MCF 10A (cell line): ENCODE measurements at regions not wholly inside any gene's neighbourhood (a gene's known extent, or its start where the extent isn't known, plus 50 kb on each side); places are given as distances from the start of the nearest gene placed in this dataset.

Experiments used
- BruUV-seq: library from RNA; stranded (reverse); fragments of 400-500 nt; replicated peaks from 2 replicates; lab custom pipeline; 2021; lab: Mats Ljungman, UMichigan
- CTCF ChIA-PET: fragments of 300-600 bp; sonication (Branson Sonifier 250); formaldehyde crosslinking; extraction: SDS; loops from one replicate; lab custom pipeline; 2021; ENCODE audit warnings: antibody characterized with exemption, inconsistent platforms; lab: Yijun Ruan, JAX
- POLR2A ChIA-PET: fragments of 300-600, 350-650 bp; sonication (Branson Sonifier 250); formaldehyde crosslinking; extraction: SDS; loops from one replicate; lab custom pipeline; 2020; ENCODE audit warnings: antibody characterized with exemption, inconsistent platforms; lab: Yijun Ruan, JAX
- DNase-seq: peaks from one replicate; pipeline ENCODE4 v3.0.0-alpha.2; 2018; ENCODE audit not compliant: unreplicated experiment
- H3K27ac Mint-ChIP-seq: one replicate; pipeline ENCODE4 v1.8.0; 2022; ENCODE audit warnings: mild to moderate bottlenecking, low read depth, mixed read lengths; ENCODE audit not compliant: unreplicated experiment
- H3K27me3 Mint-ChIP-seq: one replicate; pipeline ENCODE4 v1.8.0; 2022; ENCODE audit warnings: mixed read lengths; ENCODE audit not compliant: insufficient read depth, unreplicated experiment
- H3K36me3 Mint-ChIP-seq: one replicate; pipeline ENCODE4 v1.8.0; 2022; ENCODE audit warnings: mild to moderate bottlenecking, moderate library complexity, mixed read lengths; ENCODE audit not compliant: insufficient read depth, unreplicated experiment
- H3K4me1 Mint-ChIP-seq: one replicate; pipeline ENCODE4 v1.8.0; 2022; ENCODE audit warnings: mixed read lengths; ENCODE audit not compliant: insufficient read depth, unreplicated experiment
- H3K4me3 Mint-ChIP-seq: one replicate; pipeline ENCODE4 v1.8.0; 2022; ENCODE audit warnings: mild to moderate bottlenecking, moderate library complexity, mixed read lengths; ENCODE audit not compliant: unreplicated experiment
- H3K9me3 Mint-ChIP-seq: one replicate; pipeline ENCODE4 v1.8.0; 2022; ENCODE audit warnings: mixed read lengths; ENCODE audit not compliant: unreplicated experiment
- intact Hi-C: fragments of 100-400 bp; cut with micrococcal nuclease; formaldehyde crosslinking; loops from 2 replicates; pipeline ENCODE4 v1.14.1; 2022
- TF ChIP-seq, protein P1 (sequence below): fragments of 200-600 bp; IDR thresholded peaks from one replicate; pipeline ENCODE4 v1.8.0; 2022; ENCODE audit warnings: antibody characterized with exemption, mild to moderate bottlenecking; ENCODE audit not compliant: unreplicated experiment

DNA sequence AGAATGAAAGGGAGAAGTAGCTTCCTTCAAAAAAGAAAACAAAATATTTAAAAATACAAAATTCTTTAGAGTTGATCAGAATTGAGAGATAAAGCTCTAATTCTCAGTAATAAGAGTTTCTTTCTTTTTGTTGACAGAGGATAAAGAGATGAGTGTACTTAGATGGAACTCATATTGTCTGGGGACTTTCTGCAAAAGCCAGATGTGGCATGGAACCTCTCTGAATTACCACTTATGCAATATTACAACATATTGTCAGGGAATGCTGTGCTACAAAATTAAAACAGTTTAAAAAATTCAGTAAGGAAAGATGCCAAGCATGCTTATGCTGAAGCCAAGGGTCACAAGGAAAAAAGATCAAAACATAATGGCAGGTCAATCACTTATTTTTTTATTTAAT lies 386.6 kb upstream of the LRATD1 start:
- DNase-seq = no peak
- Mint-ChIP-seq H3K4me1 (no peaks in the 10 kb centered on the region), H3K9me3 (no peaks in the 10 kb centered on the region), H3K4me3 (no peak overlapping the region), H3K36me3 (no peaks in the 10 kb centered on the region), H3K27me3 (no peaks in the 10 kb centered on the region), H3K27ac (no peak overlapping the region)
- ChIA-PET CTCF (no interaction called here), POLR2A (no interaction called here)
- TF ChIP-seq, protein P1, sequence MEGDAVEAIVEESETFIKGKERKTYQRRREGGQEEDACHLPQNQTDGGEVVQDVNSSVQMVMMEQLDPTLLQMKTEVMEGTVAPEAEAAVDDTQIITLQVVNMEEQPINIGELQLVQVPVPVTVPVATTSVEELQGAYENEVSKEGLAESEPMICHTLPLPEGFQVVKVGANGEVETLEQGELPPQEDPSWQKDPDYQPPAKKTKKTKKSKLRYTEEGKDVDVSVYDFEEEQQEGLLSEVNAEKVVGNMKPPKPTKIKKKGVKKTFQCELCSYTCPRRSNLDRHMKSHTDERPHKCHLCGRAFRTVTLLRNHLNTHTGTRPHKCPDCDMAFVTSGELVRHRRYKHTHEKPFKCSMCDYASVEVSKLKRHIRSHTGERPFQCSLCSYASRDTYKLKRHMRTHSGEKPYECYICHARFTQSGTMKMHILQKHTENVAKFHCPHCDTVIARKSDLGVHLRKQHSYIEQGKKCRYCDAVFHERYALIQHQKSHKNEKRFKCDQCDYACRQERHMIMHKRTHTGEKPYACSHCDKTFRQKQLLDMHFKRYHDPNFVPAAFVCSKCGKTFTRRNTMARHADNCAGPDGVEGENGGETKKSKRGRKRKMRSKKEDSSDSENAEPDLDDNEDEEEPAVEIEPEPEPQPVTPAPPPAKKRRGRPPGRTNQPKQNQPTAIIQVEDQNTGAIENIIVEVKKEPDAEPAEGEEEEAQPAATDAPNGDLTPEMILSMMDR = no peak
- intact Hi-C loops = no loop called here
- BruUV-seq = no TSS peak

DNA sequence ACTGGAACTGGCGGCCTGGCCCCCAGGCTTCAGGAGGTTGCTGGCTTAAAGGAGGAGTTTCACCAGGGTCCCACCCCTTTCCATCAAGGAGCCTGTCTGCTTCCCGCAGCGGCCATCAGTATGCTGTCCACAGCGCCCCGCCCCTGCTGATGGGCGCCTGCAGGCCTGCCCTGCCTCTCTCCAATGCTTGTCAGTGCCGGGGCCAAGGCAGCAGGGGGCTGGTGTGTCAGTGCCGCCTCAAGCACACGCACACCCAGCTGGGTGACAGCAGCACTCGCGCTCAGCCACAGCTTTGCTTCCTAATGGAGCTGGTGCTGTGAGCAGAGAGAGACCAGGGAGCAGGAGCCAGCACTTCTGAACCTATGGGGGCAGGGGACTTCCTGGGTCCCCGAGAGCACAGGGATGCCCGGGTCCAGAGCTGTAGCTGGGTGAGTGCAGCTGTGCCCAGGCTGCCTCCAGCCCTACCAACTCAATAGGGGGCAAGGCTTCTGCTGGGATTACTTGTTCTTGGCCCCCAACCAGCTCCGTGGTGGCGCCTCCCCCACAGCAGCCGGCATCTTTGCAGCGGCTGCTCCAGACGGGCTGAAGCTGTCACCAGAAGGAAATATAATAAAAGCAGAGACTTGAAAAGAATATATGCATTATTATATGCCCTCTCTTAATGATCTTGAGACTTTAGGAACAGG lies 377.2 kb upstream of the LRATD1 start:
- TF ChIP-seq, protein P1 = no peak
- Mint-ChIP-seq H3K4me1 (peaks cover 11% of the 10 kb centered on the region), H3K9me3 (no peaks in the 10 kb centered on the region), H3K4me3 (no peak overlapping the region), H3K27me3 (no peaks in the 10 kb centered on the region), H3K27ac (no peak overlapping the region), H3K36me3 (no peaks in the 10 kb centered on the region)
- ChIA-PET CTCF (no interaction called here), POLR2A (no interaction called here)
- no peak for DNase-seq
- intact Hi-C loops = no loop called here
- BruUV-seq = no TSS peak

DNA sequence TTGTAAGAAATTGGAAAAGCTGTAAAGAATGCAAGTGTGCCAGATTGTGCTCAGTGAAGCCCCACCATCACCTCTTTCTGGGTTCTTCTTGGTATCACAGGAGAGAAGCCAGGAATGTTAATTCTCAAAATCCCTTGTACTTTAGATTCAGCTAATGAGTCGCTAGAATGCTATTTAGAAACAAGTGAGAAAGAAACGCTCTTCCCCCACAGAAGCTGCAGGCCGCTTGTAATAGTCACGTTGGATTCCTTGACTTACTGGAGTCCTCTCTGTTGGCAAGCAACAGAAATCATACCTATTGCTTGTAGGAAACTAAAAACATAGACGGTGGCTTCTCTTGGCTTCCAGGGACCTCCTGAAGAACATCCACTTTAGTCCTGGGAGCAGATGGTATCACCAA lies 375.6 kb upstream of the LRATD1 start:
- no peak overlapping the region for H3K27ac Mint-ChIP-seq
- H3K9me3 Mint-ChIP-seq = no peaks in the 10 kb centered on the region
- TF ChIP-seq, protein P1 = no peak
- H3K27me3 Mint-ChIP-seq = no peaks in the 10 kb centered on the region
- BruUV-seq = no TSS peak
- peaks cover 11% of the 10 kb centered on the region for H3K4me1 Mint-ChIP-seq
- H3K36me3 Mint-ChIP-seq = no peaks in the 10 kb centered on the region
- intact Hi-C loops = no loop called here
- ChIA-PET POLR2A (interaction anchor here (1.1 kb wide), 1 partner anchor 37 kb away, joined by 3 read pairs; no protein-coding TSS in a partner anchor), CTCF (interaction anchor here (0.5 to 0.8 kb wide), 2 partner anchors 31 to 91 kb away, joined by 3 read pairs; no protein-coding TSS in a partner anchor)
- H3K4me3 Mint-ChIP-seq = no peak overlapping the region
- DNase-seq = peak; percentile 17

DNA sequence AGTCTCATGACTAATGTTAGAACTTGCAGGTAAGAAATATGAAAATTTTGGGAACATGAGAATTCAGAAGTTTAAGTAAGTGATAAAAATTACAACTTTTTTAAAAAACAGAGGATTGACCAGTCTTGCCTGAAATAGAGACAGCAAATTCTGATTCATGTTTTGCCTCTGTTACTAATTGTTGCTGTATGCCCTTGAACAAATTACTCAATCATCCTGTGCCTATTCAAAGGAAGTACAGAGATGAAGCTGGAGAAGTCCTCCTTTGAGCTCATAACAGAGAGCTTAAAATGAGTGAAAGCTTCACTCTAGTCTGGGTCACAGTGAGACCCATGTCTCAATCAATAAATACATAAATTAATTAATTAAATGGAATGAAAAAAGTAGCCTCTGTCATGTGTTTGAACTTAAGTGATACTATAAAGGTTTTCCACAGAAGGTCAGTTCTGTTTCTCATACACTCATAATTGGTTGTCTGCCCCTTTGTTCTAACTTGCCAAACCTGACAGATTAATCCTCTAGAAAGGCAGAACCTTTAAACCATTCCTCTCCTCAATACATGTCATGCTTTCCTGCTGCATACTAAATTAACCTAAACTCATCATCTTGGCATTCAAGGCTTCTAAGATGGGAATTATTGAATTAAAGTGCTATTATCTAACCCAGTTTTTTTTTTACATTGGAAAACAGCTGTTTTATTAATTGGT lies 374.6 kb upstream of the LRATD1 start:
- intact Hi-C loops = no loop called here
- peaks cover 11% of the 10 kb centered on the region for H3K4me1 Mint-ChIP-seq
- H3K9me3 Mint-ChIP-seq = no peaks in the 10 kb centered on the region
- BruUV-seq = no TSS peak
- CTCF ChIA-PET = no interaction called here
- H3K36me3 Mint-ChIP-seq = no peaks in the 10 kb centered on the region
- no peaks in the 10 kb centered on the region for H3K27me3 Mint-ChIP-seq
- no peak for DNase-seq
- no peak overlapping the region for H3K27ac Mint-ChIP-seq
- H3K4me3 Mint-ChIP-seq = no peak overlapping the region
- POLR2A ChIA-PET = interaction anchor here (0.8 kb wide), 1 partner anchor 8 kb away, joined by 4 read pairs; no protein-coding TSS in a partner anchor
- TF ChIP-seq, protein P1 = no peak
